Peyer's patch (tissue), 4 donors: ENCODE measurements at regions not wholly inside any gene's neighbourhood (a gene's known extent, or its start where the extent isn't known, plus 50 kb on each side); places are given as distances from the start of the nearest gene placed in this dataset.

ENCODE experiments used
- CTCF ChIP-seq, 6 experiments: fragments of 450-650 bp in 4 of 6; fragments of 200-600 bp in 2 of 6; sonication (generic) in 1 of 6; IDR thresholded peaks; one replicate each; pipeline ENCODE4 v1.5.1; 2017 to 2019; ENCODE audit warnings: antibody characterized with exemption in 6 of 6, mild to moderate bottlenecking in 3 of 6, moderate library complexity in 1 of 6
- POLR2A ChIP-seq, 2 donors: fragments of 450-650 bp; IDR thresholded peaks; one replicate each; pipeline ENCODE4 v1.5.1; 2017; ENCODE audit warnings: antibody characterized with exemption in 2 of 2, mild to moderate bottlenecking in 2 of 2, moderate library complexity in 2 of 2

- no peak for TF ChIP-seq CTCF (IDR thresholded peaks at IDR 0.05)
- no peak for TF ChIP-seq POLR2A (IDR thresholded peaks at IDR 0.05)
Measured at GRCh38 chr4:35975617-35976355, 268.5 kb downstream of the ARAP2 start.
